Caco-2 (cell line): ENCODE measurements at regions not wholly inside any gene's neighbourhood (a gene's known extent, or its start where the extent isn't known, plus 50 kb on each side); places are given as distances from the start of the nearest gene placed in this dataset.

Experiments
- BruUV-seq: library from RNA; stranded (reverse); fragments of 400-500 nt; replicated peaks from 2 replicates; lab custom pipeline; 2021; lab: Mats Ljungman, UMichigan
- CTCF ChIA-PET: fragments of 300-600 bp; sonication (Branson Sonifier 250); formaldehyde crosslinking; loops from one replicate; lab custom pipeline; 2022; ENCODE audit warnings: antibody characterized with exemption; lab: Charles Lee
- POLR2A ChIA-PET: fragments of 300-600 bp; sonication (Branson Sonifier 250); formaldehyde crosslinking; loops from one replicate; lab custom pipeline; 2022; ENCODE audit warnings: antibody characterized with exemption; lab: Charles Lee
- DNase-seq, 2 experiments: peaks; one replicate each; pipeline versions ENCODE4 v3.0.0 to v3.0.0-alpha.2; 2020 to 2022
- H3K27me3 ChIP-seq: replicated peaks from 2 replicates; pipeline ENCODE4 v1.6.0; 2011; ENCODE audit warnings: low read length; ENCODE audit not compliant: control insufficient read depth, insufficient read depth
- H3K36me3 ChIP-seq: 2 replicates; pipeline ENCODE4 v1.5.1; 2011; ENCODE audit warnings: low read length; ENCODE audit not compliant: control insufficient read depth, insufficient read depth
- H3K4me1 ChIP-seq: fragments of 250-450 bp; sonication (Bioruptor Pico); 2 replicates; pipeline ENCODE4 v1.5.1; 2020; ENCODE audit warnings: mild to moderate bottlenecking
- H3K4me3 ChIP-seq: 2 replicates; pipeline ENCODE4 v1.5.1; 2011; ENCODE audit warnings: low read depth, mild to moderate bottlenecking, control low read depth, low read length
- H3K9me3 ChIP-seq: fragments of 250-450 bp; sonication (Bioruptor Pico); 2 replicates; pipeline ENCODE4 v1.5.1; 2020; ENCODE audit warnings: mild to moderate bottlenecking, moderate library complexity
- H3K27ac Mint-ChIP-seq: one replicate; pipeline ENCODE4 v1.8.0; 2022; ENCODE audit warnings: mixed read lengths; ENCODE audit not compliant: unreplicated experiment
- H3K27me3 Mint-ChIP-seq: one replicate; pipeline ENCODE4 v1.8.0; 2022; ENCODE audit warnings: mixed read lengths; ENCODE audit not compliant: insufficient read depth, unreplicated experiment
- H3K36me3 Mint-ChIP-seq: one replicate; pipeline ENCODE4 v1.8.0; 2022; ENCODE audit warnings: mild to moderate bottlenecking, mixed read lengths; ENCODE audit not compliant: insufficient read depth, unreplicated experiment
- H3K4me1 Mint-ChIP-seq: one replicate; pipeline ENCODE4 v1.8.0; 2022; ENCODE audit warnings: low read depth, mixed read lengths; ENCODE audit not compliant: unreplicated experiment
- H3K4me3 Mint-ChIP-seq: one replicate; pipeline ENCODE4 v1.8.0; 2022; ENCODE audit warnings: mild to moderate bottlenecking, moderate library complexity, mixed read lengths; ENCODE audit not compliant: unreplicated experiment
- H3K9me3 Mint-ChIP-seq: one replicate; pipeline ENCODE4 v1.8.0; 2022; ENCODE audit warnings: mixed read lengths; ENCODE audit not compliant: unreplicated experiment
- intact Hi-C: fragments of 100-400 bp; cut with micrococcal nuclease; formaldehyde crosslinking; loops from one replicate; pipeline ENCODE4 v1.10.0; 2022; ENCODE audit not compliant: unreplicated experiment
- TF ChIP-seq, protein P1 (sequence below), 2 experiments: fragments of 200-600 bp in 1 of 2; IDR thresholded peaks; 1 replicate in 1 of 2; 2 replicates in 1 of 2; pipeline versions ENCODE4 v1.5.1 to v1.8.0; 2011 to 2022; ENCODE audit warnings: antibody characterized with exemption in 1 of 2, control low read depth in 1 of 2, inconsistent platforms in 1 of 2, low read depth in 1 of 2, low read length in 1 of 2, mild to moderate bottlenecking in 1 of 2, moderate library complexity in 1 of 2; ENCODE audit not compliant: insufficient read depth in 1 of 2, severe bottlenecking in 1 of 2, unreplicated experiment in 1 of 2

DNA sequence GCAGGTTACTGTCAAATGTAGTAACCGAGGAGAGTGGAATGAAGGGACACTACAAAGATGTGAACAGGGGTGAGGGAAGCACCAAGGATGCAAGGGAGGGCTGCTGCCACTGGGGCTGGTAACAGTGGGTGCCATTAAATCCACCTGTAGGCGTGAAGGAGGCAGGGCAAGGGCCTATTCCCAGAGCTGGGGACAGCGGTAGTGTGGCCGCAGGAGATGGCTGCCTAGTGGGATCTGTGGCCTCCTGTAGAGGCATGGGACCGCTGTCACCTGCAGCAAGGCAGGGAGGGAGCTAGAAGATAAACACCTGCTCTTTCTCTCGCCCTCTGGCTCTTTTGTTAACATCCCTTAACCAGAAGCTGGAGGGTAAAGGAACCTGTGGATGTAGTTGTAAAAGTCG is 80.5 kb upstream of the CNIH3 start:
- H3K36me3 ChIP-seq, result no peaks in the 10 kb centered on the region
- Mint-ChIP-seq H3K27ac (no peak overlapping the region), H3K36me3 (no peaks in the 10 kb centered on the region), H3K4me3 (no peak overlapping the region), H3K4me1 (no peaks in the 10 kb centered on the region), H3K9me3 (no peaks in the 10 kb centered on the region), H3K27me3 (peaks cover 13% of the 10 kb centered on the region)
- no peak overlapping the region for H3K4me3 ChIP-seq
- DNase-seq, result no peak
- H3K27me3 ChIP-seq, result no peaks in the 10 kb centered on the region
- TF ChIP-seq, protein P1, sequence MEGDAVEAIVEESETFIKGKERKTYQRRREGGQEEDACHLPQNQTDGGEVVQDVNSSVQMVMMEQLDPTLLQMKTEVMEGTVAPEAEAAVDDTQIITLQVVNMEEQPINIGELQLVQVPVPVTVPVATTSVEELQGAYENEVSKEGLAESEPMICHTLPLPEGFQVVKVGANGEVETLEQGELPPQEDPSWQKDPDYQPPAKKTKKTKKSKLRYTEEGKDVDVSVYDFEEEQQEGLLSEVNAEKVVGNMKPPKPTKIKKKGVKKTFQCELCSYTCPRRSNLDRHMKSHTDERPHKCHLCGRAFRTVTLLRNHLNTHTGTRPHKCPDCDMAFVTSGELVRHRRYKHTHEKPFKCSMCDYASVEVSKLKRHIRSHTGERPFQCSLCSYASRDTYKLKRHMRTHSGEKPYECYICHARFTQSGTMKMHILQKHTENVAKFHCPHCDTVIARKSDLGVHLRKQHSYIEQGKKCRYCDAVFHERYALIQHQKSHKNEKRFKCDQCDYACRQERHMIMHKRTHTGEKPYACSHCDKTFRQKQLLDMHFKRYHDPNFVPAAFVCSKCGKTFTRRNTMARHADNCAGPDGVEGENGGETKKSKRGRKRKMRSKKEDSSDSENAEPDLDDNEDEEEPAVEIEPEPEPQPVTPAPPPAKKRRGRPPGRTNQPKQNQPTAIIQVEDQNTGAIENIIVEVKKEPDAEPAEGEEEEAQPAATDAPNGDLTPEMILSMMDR (IDR thresholded peaks at IDR 0.05; ENCODE audit: insufficient read depth in 1 of 2, low read depth in 1 of 2, low read length in 1 of 2, severe bottlenecking in 1 of 2, unreplicated experiment in 1 of 2), result no peak
- intact Hi-C loops, result no loop called here
- no peaks in the 10 kb centered on the region for H3K9me3 ChIP-seq
- POLR2A ChIA-PET, result no interaction called here
- no peaks in the 10 kb centered on the region for H3K4me1 ChIP-seq
- BruUV-seq, result no TSS peak
- CTCF ChIA-PET, result no interaction called here

DNA sequence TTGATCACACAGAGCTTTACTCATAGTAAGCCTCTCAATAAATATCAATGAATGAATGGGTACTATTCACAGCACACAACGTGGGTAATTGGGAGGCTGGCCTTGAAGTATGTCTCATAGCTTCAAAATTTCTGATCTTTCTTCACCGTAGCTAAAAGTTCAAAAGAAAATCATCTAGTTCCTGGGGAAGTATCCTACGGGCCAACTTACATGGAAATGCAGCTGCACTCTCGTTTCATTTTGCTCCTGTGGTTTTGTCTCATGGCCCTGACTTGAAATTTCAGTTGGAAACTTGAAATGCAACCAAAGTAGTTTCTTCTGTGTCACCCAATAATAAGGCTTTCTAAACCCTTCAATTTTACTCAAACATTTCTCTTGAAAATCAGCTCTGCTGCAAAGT is 76.1 kb upstream of the CNIH3 start:
- H3K4me1 Mint-ChIP-seq, result peaks cover 5% of the 10 kb centered on the region

DNA sequence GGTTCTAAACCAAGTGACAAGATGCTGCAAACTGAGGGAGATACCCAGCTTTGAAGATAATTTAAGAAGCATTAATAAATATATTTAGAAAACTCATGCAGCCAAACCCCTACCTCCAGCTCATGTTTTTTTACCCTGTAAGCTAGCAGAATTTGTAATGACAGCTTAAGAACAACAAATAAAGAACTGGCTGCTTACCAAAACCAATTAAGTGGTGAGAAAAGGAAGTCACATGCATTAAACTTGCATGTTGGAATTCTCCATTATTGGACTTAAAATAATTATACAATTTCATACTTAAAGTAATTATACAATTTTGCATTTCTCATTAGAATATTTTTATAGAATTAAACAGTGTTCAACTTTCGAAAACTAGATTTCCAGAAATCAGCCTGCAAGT is 75.6 kb upstream of the CNIH3 start:
- Histone ChIP-seq H3K9me3 (no peaks in the 10 kb centered on the region), H3K27me3 (no peaks in the 10 kb centered on the region), H3K36me3 (no peaks in the 10 kb centered on the region), H3K4me1 (no peaks in the 10 kb centered on the region), H3K4me3 (no peak overlapping the region)
- no TSS peak for BruUV-seq
- intact Hi-C loops, result no loop called here
- TF ChIP-seq, protein P1 (IDR thresholded peaks at IDR 0.05; ENCODE audit: insufficient read depth in 1 of 2, low read depth in 1 of 2, low read length in 1 of 2, severe bottlenecking in 1 of 2, unreplicated experiment in 1 of 2), result no peak
- no peak overlapping the region for H3K27ac Mint-ChIP-seq
- H3K9me3 Mint-ChIP-seq, result no peaks in the 10 kb centered on the region
- POLR2A ChIA-PET, result no interaction called here
- peaks cover 3% of the 10 kb centered on the region for H3K27me3 Mint-ChIP-seq
- H3K4me3 Mint-ChIP-seq, result no peak overlapping the region
- CTCF ChIA-PET, result no interaction called here
- DNase-seq, result no peak
- H3K4me1 Mint-ChIP-seq, result peaks cover 5% of the 10 kb centered on the region
- H3K36me3 Mint-ChIP-seq, result no peaks in the 10 kb centered on the region

More for the DNA sequence above, 76.1 kb upstream of the CNIH3 start:
- H3K9me3 ChIP-seq, result no peaks in the 10 kb centered on the region
- no peaks in the 10 kb centered on the region for H3K36me3 ChIP-seq
- TF ChIP-seq, protein P1 (IDR thresholded peaks at IDR 0.05; ENCODE audit: insufficient read depth in 1 of 2, low read depth in 1 of 2, low read length in 1 of 2, severe bottlenecking in 1 of 2, unreplicated experiment in 1 of 2), result no peak
- peaks cover 6% of the 10 kb centered on the region for H3K27me3 Mint-ChIP-seq
- no TSS peak for BruUV-seq
- H3K9me3 Mint-ChIP-seq, result no peaks in the 10 kb centered on the region
- H3K27me3 ChIP-seq, result no peaks in the 10 kb centered on the region
- no peaks in the 10 kb centered on the region for H3K36me3 Mint-ChIP-seq
- no peaks in the 10 kb centered on the region for H3K4me1 ChIP-seq
- no peak for DNase-seq
- H3K4me3 Mint-ChIP-seq, result no peak overlapping the region
- no peak overlapping the region for H3K4me3 ChIP-seq
- ChIA-PET CTCF (no interaction called here), POLR2A (no interaction called here)
- intact Hi-C loops, result no loop called here
- H3K27ac Mint-ChIP-seq, result no peak overlapping the region
